Kidney epithelial cell (primary cell): ENCODE measurements at regions not wholly inside any gene's neighbourhood (a gene's known extent, or its start where the extent isn't known, plus 50 kb on each side); places are given as distances from the start of the nearest gene placed in this dataset.
"Not testable (repeated sequence)": the region's sequence is repeated elsewhere in the genome, so short reads cannot be mapped to it uniquely, and the experiment has no call there.

Experiments
- DNase-seq: peaks from one replicate; pipeline ENCODE4 v3.0.0-alpha.2; 2010; ENCODE audit warnings: low read depth
- H3K27me3 ChIP-seq: 2 replicates; pipeline ENCODE4 v1.6.0; 2011; ENCODE audit warnings: low read length; ENCODE audit not compliant: control insufficient read depth, insufficient read depth
- H3K36me3 ChIP-seq: 2 replicates; pipeline ENCODE4 v1.5.1; 2011; ENCODE audit warnings: low read length; ENCODE audit not compliant: control insufficient read depth, insufficient read depth
- H3K4me3 ChIP-seq: 2 replicates; pipeline ENCODE4 v1.5.1; 2011; ENCODE audit warnings: low read depth, mild to moderate bottlenecking, control low read depth, low read length
- TF ChIP-seq, protein P1 (sequence below): IDR thresholded peaks from 2 replicates; pipeline ENCODE4 v1.5.1; 2011; ENCODE audit warnings: mild to moderate bottlenecking, moderate library complexity, low read length, control low read depth, inconsistent platforms; ENCODE audit not compliant: insufficient read depth, poor library complexity, severe bottlenecking

DNA sequence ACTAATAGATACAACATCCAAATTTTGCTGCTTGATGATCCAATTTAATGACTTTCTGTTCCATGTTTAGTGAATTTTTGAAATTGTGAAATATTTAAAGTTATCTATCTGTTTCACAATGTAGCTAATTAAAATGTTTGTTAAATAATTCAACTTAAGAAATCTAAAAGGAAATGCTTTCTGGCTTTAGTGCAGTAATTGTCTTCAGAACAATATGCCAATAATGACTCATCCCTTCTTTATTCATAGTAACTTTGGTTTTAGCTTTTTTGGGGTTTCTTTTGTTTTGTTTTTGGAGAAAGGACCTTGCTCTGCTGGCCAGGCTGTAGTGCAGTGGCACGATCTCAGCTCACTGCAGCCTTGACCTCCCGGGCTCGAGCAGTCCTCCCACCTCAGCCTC, 479.2 kb upstream of the RGS6 start:
- Histone ChIP-seq H3K36me3 (no peaks in the 10 kb centered on the region), H3K4me3 (no peak overlapping the region), H3K27me3 (no peaks in the 10 kb centered on the region)
- no peak for DNase-seq
- TF ChIP-seq, protein P1, sequence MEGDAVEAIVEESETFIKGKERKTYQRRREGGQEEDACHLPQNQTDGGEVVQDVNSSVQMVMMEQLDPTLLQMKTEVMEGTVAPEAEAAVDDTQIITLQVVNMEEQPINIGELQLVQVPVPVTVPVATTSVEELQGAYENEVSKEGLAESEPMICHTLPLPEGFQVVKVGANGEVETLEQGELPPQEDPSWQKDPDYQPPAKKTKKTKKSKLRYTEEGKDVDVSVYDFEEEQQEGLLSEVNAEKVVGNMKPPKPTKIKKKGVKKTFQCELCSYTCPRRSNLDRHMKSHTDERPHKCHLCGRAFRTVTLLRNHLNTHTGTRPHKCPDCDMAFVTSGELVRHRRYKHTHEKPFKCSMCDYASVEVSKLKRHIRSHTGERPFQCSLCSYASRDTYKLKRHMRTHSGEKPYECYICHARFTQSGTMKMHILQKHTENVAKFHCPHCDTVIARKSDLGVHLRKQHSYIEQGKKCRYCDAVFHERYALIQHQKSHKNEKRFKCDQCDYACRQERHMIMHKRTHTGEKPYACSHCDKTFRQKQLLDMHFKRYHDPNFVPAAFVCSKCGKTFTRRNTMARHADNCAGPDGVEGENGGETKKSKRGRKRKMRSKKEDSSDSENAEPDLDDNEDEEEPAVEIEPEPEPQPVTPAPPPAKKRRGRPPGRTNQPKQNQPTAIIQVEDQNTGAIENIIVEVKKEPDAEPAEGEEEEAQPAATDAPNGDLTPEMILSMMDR: no peak

DNA sequence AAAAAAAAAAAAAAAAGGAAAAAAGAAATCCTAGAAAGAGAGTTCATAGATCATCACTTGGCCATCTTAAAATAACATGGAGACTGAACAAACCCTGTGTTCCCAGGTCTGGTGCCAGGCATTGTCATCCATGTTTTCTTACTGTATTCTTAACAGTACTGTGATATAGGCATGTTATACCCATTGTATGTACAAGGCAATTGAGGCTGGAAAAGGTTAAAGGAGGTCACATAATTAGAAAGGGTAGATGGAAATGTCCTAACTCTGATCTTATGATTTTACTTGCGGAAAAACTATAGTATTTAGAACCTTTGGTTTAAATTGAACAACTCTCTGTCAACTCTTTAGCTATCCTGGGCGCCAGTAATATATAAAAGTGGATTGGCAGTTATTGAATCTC, 478.2 kb upstream of the RGS6 start:
- Histone ChIP-seq H3K27me3 (no peaks in the 10 kb centered on the region), H3K36me3 (no peaks in the 10 kb centered on the region), H3K4me3 (no peak overlapping the region)
- no peak for DNase-seq
- TF ChIP-seq, protein P1: no peak

DNA sequence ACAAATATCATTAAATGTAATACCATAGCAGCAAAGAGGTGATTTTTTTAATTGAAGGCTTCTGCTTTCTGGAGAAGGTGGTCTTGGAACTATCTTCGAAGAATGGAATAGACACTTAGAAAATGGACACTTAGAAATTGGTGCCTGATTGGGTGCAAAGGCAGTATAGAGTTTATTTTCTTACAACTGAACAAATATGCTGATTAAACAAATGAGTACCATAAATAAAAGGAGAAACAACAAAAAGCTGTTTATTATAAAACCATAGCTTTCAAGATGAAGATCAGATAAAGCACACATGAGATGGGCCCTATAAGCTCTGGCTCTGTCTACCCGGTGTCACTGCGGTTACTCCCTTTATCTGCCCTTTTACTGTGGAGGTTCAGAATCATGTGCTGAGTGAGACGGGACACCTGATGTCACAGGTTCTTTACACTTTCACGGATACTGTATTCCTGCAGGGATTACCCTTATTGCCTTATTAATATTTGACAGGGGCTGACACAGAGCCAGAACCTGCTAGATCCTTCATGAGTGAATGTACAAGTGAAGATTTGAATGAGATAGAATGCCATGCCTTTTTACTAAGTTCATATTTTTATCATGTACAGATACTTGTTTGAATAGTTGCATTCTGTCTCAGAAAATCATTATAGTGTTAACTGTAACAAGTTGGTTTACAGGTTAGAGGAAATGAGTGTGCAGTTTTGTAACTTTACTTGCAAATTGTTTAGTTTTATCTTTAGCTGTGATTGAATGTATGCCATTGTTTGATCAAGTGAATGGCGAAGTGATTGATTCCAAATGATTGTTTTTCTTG, 477.5 kb upstream of the RGS6 start:
- DNase-seq: no peak
- H3K27me3 ChIP-seq: no peaks in the 10 kb centered on the region
- no peaks in the 10 kb centered on the region for H3K36me3 ChIP-seq
- TF ChIP-seq, protein P1: no peak
- no peak overlapping the region for H3K4me3 ChIP-seq

DNA sequence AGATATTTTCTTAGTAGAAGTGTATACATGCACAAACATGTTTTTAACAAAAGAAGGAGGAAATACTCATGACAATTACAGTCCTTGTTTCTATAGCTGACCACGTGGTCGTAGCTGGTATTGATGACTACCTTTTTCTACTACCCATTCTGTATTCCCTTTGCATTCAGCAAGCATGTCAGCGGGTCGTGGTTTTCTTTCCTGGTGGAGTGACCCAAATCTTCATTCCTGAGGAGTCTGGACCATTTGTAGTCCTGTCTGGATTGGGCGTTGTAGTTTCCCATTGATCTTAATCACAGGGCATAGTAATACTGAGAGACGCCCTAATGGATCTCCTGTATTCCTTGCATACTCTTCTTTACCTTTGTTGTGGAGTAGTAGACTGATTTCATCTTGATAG, 472.1 kb upstream of the RGS6 start:
- no peaks in the 10 kb centered on the region for H3K36me3 ChIP-seq
- TF ChIP-seq, protein P1: no peak
- no peak overlapping the region for H3K4me3 ChIP-seq
- no peak for DNase-seq
- H3K27me3 ChIP-seq: no peaks in the 10 kb centered on the region

DNA sequence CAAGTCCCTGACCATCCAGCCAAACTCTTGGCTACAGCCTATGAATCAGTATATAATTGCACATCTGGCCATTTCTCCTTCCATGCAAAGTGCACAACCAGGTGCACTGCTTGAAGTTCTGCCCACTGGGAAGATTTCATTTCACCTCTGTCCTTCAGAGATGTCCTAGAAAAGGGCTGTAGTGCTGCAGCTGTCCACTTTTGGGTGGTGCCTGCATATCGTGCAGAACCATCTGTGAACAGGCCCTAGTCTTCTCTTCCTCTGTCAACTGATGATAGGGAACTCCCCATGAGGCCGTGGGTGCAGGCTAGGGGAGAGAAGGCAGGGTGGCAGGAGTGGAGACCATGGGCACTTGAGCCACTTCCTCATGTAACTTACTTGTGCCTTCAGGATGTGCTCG, 470.6 kb upstream of the RGS6 start:
- not testable (repeated sequence) for DNase-seq, H3K36me3 ChIP-seq, H3K4me3 ChIP-seq, H3K27me3 ChIP-seq

DNA sequence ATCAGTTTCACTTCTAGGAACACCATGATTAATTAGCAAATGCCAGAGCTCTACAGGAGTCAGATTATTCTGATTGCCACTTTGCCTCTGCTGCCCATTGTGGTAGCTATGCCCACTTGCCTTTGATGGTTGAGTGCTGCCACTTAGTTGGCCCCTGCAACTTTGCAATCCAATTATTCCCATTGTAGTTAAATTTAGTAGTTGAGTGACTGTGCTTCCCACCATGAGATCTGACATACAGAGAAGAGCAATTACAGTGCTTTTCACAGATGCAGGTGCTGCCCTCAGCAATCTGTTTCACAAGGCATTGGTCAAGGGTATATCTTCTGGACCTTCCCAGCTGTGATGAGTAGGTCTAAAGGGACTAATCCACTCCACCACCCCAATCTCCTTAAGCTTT, 468.4 kb upstream of the RGS6 start:
- Histone ChIP-seq H3K27me3 (no peaks in the 10 kb centered on the region), H3K36me3 (no peaks in the 10 kb centered on the region), H3K4me3 (no peak overlapping the region)
- TF ChIP-seq, protein P1: no peak
- DNase-seq: no peak
